Amniotic stem cell (primary cell): ENCODE measurements at regions not wholly inside any gene's neighbourhood (a gene's known extent, or its start where the extent isn't known, plus 50 kb on each side); places are given as distances from the start of the nearest gene placed in this dataset.
A peak's percentile ranks its signal among the peaks of the same experiment; 100 is the strongest.

ENCODE experiments used
- DNase-seq: peaks from one replicate; lab custom pipeline; 2025; lab: John Stamatoyannopoulos, UW

DNA sequence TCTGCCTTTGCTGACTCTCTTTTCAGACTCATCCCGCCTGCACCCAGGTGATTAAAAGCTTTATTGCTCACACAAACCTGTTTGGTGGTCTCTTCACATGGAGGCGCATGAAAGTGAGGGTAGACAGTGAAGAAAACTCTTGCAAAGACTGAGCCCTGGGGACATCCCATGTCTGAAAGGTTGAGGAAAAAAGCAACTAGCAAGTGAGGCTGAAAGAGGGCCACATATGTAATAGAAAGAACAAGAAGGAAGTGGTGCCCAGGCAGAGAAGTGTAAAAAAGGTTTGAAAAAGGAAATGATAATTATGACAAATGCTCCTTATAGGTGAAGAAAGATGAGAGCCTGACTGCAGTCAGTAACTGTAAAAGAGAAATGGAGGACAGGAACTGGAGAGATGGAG, 115.9 kb upstream of the NEK7 start:
- no peak for DNase-seq

DNA sequence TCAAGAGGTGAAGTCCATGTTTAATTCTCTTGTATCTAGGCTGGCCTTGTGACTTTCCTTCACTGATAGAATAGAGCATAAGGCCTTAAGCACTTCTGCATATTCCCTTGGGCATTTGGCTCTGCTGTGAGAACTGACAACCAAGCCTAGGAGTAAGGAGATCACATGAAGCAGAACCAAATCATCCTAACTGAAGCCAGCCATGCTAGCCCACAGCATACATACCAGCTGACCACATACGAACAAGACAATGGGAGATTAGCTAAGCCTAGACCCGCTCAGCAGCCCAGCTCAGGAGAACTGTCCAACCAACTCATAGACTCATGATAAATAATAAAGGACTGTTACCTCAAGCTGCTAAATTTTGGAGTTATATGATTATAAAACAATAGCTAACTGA, 114.6 kb upstream of the NEK7 start:
- DNase-seq = no peak

DNA sequence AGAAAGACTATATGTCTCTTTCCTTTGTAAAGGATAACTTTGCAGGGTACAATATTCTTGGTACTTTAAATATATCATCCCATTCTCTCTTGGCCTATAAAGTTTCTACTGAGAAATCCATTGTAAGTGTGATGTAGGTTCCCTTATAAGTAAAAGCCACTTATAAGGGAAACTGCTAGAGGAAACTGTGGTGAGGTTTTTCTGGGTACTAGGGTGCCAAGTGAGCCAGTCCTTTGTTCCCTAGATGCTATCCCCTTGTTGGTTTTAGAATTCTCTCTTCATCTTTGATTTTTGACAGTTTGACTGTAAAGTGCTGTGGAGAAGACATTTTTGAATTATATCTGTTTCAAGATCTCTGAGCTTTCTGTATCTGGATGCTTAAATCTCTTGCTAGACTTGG, 108.9 kb upstream of the NEK7 start:
- DNase-seq = no peak

DNA sequence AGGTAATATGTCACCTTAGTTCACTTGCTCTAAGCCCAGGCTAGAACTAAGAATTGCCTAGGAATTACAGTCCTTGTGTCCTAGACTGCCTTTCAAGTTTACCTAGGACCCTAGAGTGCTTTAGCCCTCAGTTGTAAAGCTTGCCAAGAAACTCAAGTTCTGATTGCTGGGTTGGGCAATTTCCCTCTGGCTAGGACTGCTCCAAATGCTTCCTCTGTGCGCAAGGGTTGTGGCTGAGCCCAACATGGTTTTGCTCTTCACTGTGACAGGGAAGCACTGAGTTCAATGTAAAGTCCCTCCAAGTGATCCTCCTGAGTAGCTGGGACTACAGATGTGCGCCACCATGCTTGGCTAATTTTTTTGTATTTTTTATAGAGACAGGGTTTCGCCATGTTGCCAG, 102.3 kb upstream of the NEK7 start:
- no peak for DNase-seq

DNA sequence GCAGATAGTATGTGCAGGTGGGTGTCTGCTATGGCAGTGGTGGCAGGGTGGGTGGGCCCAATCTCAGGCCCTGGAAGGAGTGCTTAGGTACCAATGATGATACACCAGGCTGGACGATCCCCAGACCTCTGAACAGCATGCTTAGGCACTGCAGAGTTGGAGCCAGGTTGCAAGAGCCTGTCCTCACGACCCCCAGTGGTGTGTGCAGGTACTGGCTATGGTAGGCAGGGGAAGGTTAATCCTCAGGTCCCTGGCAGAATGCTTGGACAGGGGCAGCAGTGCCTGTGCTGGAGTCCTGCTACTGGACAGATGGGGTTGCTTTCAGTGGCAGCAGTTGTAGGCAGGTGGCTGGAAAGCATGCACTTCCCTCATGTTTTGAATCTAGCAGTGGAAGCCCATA, 100.5 kb upstream of the NEK7 start:
- no peak for DNase-seq

DNA sequence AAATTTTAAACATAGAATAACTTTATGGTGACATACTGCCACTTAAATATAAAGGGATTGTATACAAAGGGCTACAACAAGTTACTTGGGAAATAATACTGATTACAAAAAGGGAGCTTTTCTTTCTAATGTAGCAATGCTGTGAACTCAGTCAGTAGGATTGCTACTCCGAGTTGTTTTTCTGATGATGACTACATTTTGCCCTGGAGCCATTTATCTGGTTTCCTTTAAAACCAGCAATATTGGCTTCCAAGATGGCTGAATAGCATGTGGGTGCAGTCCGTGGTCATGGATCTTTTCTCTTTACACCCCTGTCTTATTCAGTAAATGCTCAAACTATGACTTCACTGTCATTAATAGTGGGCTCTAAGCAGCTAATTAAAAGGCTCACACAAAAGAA, 92.6 kb upstream of the NEK7 start:
- peak; percentile 48 for DNase-seq

DNA sequence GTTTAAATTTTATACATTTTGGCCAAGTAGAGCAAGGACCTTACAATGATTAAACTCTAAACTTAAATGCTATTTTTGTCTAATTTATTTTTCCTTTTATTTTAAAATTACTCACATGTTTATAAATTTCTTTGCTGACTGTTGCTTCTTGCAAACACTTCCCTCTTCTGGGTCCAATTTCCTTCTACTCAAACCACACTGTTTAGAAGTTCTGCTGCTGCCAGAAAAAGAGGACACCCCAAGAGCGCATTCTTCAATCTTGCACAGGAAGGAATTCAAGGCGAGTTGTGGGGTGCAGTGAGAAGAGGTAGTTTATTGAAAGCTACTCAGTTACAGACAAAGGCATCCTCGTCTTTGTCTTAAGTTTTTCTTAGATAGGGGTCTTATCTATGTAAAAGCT, 88.5 kb upstream of the NEK7 start:
- DNase-seq = no peak

DNA sequence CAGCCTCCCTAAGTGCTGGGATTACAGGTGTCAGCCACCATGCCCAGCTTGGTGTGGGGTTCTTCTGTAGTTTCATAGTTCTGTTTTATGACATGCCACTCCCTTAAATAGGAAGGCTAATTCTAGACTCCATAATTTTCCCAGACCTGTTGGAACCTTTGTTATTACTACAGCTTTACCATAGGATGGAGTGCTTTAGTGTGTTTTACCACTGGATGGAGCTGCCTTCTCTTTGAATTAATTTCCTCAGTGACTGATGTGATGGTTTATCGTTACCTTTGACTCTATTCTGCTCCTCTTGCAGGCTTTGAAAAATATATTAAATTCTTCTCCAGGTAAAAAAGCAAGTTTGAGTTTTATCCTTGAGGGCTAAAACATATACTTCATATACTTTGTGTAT, 84.6 kb upstream of the NEK7 start:
- DNase-seq = no peak

DNA sequence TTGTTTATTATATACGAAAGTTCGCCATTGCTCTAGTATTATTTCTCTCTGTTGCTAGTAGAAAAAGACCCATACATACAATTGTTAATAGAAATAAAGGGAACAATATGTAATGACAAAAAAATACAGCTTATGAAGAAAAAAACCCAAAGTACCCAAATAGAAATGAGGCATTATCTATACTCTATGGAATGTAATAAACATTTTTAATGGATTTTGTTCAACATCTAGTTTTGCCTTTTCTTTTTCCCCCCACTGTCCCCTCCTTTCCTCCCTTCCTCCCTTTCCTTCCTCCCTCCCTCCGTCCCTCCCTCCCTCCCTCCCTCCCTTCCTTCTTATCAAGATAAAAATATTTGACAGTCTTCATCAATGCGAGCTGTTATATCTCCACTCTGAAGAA, 81.5 kb upstream of the NEK7 start:
- no peak for DNase-seq

DNA sequence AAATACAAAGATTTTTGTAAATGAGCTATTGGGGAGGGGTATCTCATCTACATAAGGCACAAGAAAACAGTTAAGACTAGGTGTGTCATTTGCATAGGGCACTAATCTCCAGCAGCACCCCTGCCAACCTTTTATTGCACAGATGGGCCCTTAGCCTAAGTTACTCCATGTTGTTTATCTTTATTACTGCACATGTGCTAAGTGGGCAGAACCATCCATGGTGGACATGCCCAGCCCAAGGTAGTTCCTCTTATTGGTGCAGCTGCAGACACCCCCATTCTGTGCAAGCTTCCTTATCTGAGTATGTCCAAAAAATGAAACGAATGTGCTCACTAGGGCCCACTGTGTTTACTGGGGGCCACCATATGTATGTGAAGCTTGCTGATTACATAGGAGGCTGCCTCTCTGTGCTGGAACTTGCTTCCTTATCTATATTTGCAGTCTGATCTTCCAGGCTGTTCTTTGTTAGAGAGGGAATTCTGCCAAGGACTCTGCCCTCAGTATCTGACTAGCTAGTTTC, 77.3 kb upstream of the NEK7 start:
- no peak for DNase-seq

DNA sequence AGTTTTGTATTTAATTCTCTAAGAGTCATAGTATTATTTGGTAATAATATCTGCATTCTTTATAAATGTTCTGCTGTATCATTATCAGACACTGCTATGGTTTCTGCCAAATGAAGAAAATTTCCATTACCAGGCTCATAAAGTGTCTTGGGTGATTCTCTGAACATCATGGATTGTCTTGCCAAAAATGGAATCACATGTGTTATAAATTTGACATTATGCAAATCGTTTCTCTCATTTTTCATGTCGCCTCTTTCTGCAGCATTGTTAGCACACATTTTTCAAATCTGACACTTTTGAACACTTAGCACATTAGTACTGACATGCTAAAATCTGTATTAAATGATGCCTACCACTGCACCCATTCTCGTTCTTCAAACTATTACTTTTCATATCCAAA, 74.2 kb upstream of the NEK7 start:
- DNase-seq = no peak

DNA sequence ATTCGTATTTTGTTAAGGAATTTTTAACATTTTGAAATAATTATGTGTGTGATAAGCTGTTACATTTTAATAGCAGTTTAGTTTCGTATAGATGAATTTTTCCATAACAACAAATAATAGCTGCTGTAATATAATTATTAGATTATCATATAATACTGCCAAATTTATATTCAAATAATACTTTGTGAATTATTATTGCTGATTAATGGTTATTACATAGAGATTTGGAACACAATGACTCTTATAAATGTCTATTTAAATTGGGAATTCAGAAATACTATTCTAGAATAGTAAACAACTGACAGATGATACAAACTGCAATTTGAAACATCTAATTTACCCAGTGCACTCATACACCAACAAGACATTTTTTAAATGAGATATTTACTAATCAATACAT, 73.2 kb upstream of the NEK7 start:
- no peak for DNase-seq

DNA sequence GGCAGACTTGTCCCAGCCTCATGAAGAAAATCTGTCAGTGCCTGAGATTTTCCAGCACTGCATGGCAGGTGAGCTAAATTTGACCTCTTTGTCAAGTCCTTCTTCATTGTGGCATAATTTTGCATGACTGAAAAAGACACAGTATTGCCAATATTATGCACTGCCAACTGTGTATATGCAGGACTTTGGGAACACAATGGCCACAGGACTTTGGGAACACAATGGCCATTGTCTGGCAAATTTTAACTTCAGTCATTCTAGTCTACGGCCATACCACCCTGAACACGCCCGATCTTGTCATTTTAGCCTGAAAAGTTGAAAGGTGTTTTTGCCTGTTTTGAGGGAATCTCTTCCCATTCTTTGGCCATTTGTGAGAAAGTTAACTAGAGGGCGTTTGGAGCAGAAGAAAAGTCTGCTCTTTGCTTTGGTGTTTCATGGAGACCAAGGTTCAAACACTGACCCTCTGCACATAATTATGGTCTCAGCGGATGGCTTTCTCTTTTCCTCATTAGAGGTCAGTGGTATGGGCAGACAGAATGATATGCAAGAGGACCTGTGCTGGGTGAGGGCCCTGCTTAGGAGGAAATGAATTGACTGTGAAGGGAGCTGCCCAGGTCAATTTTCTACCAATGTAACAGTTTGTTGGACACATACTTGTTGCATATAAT, 72.4 kb upstream of the NEK7 start:
- no peak for DNase-seq

DNA sequence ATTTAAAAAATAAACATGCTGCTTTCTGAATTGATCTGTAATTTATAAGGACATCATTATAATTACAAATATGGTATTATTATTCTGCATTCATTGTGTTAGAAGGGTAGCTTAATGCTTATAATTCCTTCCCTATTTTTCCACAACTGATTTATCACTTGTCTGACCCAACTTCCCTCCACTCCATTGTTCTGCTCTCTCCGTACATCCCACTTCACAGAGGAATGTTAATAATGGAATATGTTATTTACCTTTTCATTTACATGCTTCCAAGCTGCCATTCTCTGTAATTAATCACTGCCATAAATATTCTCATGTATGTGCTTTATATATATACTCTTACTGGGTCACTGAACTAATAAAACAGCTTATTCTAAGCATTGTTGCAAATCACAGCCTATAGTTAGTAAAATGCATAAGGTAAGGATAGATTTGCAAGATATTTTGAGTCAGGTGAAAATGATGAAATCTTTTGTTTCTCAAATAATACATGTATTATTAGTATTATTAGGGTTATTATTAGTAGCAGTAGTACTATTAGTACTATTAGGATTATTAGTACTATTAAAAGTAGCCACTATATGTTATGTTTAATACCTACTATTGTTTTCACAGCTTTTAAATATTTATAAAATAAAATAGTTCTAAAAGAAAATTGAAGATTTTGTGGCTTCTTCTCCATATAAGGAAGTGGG, 70.6 kb upstream of the NEK7 start:
- DNase-seq = no peak

DNA sequence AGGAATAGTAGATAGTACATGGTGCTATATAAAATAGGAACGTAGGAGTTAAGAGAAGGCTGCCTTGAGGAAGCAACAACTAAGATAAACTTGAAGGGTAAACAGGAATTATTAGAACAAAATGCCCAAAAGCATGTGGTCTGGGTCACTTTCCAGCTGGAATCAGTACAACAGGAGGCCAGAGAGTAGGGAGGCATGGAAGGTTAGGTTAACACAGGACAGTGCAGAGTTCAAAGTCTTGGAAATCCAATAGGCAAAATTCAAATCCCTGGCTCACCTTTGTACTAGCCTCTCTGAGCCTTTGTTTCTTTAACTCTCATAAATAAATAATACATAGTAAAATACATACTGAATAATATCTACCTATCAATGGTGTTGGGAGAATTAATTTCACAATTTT, 69.0 kb upstream of the NEK7 start:
- DNase-seq = no peak

DNA sequence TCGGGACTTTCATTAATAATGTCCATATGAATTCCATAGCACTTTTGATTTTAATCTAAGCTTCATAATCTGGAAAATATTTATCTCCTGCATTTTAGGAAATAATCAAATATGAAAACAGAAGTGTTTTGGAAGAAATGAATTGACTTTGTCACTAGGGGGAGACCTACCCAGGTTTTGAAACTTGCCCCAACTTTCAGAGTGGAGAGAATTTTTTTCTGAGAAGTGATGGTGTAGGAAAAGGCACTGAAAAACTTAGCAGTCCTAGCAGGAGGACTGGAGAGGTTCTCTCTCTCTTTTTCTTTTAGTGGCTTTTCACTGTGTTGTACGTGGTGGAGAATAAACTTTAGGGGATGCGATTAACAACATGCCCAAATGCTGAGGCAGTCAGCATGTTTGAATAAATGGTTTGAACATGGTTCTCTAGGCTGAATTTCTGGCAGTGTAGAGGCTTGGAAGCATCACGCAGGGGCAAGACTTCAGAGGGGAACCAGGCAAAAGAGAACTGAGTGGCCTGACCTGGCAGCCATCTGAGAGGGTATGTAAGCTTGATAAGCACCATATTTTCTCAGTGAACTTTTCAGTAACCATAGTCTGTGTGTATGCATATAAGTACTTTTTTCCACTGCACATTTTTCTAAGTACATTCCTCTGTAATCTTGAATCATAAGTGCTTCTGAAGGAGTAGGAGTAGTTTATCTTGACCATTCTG, 68.3 kb upstream of the NEK7 start:
- peak; percentile 29 for DNase-seq

DNA sequence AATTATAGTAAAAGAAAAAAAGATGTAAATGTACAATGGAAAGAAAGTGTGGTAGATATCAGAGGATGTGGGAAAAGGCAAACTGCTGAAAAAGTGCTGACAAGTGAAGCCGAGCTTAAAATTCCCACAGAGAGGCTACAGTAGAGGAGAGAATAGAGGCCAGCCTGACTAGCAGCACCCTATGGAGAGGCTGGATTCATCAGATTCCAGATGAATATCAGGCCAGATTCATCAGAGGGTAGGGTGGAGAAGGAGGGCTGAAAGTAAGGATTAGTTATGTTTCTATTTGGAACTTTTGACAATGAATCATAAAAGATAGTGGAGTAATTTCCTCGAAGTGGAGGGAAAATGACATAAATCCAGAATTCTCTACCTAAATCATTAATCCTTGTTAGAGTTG, 60.4 kb upstream of the NEK7 start:
- DNase-seq = peak; percentile 51

DNA sequence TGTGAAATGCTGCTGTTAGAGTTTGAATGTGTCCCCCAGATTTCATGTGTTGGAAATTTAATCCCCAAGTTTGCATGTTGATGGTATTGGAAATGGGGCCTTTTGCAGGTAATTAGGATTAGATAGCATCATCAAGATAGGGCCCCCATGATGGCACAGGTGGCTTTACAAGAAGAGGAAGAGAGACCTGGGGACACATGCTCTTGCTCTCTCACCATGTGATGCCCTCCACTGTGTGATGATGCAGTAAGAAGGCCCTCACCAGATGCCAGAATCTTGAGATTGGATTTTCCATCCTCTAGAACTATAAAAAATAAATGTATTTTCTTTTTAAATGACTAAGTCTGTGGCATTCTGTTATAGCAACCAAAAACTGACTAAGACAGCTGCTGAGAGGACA, 57.0 kb upstream of the NEK7 start:
- DNase-seq = no peak

DNA sequence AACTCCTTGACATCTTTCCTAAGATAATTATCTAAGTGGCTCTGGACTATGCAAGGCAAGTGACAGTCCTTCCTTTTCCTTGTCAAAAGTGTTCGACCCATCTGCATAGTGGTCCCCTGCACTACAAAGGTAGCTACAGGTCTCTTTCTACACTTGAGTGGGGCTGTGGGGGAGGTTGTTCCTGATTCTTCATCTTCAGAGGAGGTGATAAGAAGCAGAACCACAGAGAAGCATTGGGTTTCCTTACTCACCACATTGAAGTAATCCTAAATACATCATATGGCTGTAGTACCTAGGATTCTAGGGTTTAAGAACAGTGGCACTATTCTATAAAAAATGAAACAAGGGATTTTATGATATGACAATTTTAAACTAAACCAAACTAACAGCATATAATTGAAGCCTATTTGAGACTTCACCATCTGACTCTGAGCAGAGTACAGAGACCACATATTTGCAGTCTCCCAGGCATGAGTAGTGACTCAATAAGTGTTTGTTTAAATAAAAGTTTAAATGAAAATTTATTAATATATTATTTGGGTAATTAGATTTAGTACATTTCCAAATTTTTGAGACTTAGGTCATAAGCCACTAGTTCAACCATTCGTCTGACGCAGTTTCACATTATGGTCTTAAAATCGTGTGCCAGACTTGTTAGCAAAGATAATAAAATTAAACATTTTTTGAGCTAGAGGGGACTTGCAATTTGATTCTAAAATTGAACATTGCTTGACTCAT, 54.9 kb upstream of the NEK7 start:
- no peak for DNase-seq

DNA sequence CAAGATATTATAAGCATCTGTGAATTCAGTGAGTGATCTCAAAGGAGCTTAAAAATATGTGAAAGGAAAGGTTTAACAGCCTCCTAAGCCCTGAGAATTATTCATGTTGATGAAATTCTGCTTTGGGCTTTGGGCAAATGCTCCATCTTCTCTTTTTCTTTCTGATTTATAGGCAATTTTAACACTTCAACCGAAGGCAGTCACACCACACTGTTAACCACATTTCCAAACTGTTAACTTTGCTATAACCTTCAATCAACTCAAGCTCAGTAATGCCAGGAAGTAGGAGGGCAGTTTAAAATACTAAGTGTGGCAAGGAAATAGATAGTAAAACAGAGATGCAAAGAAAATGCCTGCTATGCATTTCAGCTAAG, 54.4 kb upstream of the NEK7 start:
- DNase-seq = no peak

DNA sequence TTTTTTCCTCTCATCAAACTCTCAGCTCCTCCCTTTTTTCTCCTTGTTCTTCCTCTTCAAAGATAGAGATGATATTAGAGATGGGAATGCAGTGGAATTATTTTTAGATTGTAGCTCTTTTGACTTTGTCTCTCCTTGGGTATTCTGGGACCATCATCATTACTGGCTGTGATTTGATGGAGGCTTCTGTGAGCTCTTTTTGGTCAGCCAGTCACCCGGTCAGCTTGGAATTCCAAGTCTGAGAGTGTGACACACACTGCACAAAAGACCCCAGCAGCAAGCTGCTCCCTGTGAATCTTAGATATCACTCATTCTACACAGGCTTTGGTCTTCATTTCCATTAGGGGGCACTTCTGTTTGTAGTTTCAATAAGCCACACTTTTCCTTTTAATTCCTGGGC, 51.6 kb upstream of the NEK7 start:
- DNase-seq = no peak

DNA sequence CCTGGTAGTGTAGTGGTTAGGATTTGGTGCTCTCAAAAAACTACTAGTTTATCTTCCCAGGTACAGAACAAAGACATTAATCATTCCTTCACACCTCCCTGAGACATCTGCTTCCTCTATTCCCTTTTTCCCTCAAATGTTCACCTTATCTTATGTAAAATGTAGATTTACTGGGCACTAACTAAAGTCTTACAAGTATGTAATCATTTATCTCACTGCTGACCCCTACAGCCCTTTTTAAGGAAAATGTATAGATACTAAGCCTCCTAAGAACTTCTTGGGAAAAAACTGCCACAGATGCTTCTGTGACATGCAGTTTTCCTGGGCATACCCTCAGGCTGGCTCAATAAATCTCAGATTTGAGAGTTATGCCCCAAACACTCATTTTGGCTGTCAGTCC, 50.8 kb upstream of the NEK7 start:
- DNase-seq = no peak
